OCI-LY3 (cell line): ENCODE measurements at regions not wholly inside any gene's neighbourhood (a gene's known extent, or its start where the extent isn't known, plus 50 kb on each side); places are given as distances from the start of the nearest gene placed in this dataset.

Experiments
- CTCF ChIP-seq: fragments of 200-600, 300-600 bp; sonication (generic); IDR thresholded peaks from 2 replicates; pipeline ENCODE4 v1.5.1; 2014; ENCODE audit warnings: antibody characterized with exemption, low read length, low read depth
- EZH2phosphoT487 ChIP-seq: fragments of 200-600 bp; shearing (Covaris generic); IDR thresholded peaks from 2 replicates; pipeline ENCODE4 v1.6.1; 2018; ENCODE audit warnings: antibody characterized with exemption, mixed run types, low read depth

GRCh38 chr15:70303981-70304380, 206.3 kb upstream of the TLE3 start:
- no peak for TF ChIP-seq CTCF
- TF ChIP-seq EZH2phosphoT487: no peak
